GM10248 (cell line): ENCODE measurements at regions not wholly inside any gene's neighbourhood (a gene's known extent, or its start where the extent isn't known, plus 50 kb on each side); places are given as distances from the start of the nearest gene placed in this dataset.

Experiments used
- CTCF ChIA-PET: fragments of 300-600 bp; sonication (Branson Sonifier 250); formaldehyde crosslinking; extraction: SDS; loops from one replicate; lab custom pipeline; 2021; ENCODE audit warnings: antibody characterized with exemption; lab: Yijun Ruan, JAX
- POLR2A ChIA-PET: fragments of 350-650 bp; sonication (Branson Sonifier 250); formaldehyde crosslinking; extraction: SDS; loops from one replicate; lab custom pipeline; 2020; ENCODE audit warnings: antibody characterized with exemption; lab: Yijun Ruan, JAX
- DNase-seq: peaks from one replicate; pipeline ENCODE4 v3.0.0; 2012; ENCODE audit errors: extremely low spot score
- CTCF ChIP-seq: IDR thresholded peaks from 2 replicates; pipeline ENCODE4 v1.5.1; 2012; ENCODE audit warnings: mild to moderate bottlenecking, low read depth; ENCODE audit errors: extremely low read depth, missing control alignments, control extremely low read depth

- ChIA-PET POLR2A (no interaction called here), CTCF (no interaction called here)
- DNase-seq = no peak
- TF ChIP-seq CTCF = no peak
Observed at GRCh38 chr2:14558335-14558919, 74.1 kb upstream of the LRATD1 start.

- no peak for DNase-seq
- CTCF ChIA-PET = no interaction called here
- POLR2A ChIA-PET = no interaction called here
- no peak for TF ChIP-seq CTCF
Observed at GRCh38 chr2:14560716-14561115, 71.8 kb upstream of the LRATD1 start.

- ChIA-PET POLR2A (no interaction called here), CTCF (no interaction called here)
- no peak for DNase-seq
- TF ChIP-seq CTCF = no peak
Observed at GRCh38 chr2:14563324-14563723, 69.2 kb upstream of the LRATD1 start.

GRCh38 chr2:14565666-14566065, 66.9 kb upstream of the LRATD1 start:
- CTCF ChIA-PET = no interaction called here
- DNase-seq = no peak
- TF ChIP-seq CTCF = no peak
- POLR2A ChIA-PET = no interaction called here

- DNase-seq = no peak
- POLR2A ChIA-PET = no interaction called here
- CTCF ChIA-PET = interaction anchor here (1.2 to 1.4 kb wide), 2 partner anchors 11 to 20 kb away, joined by 4 to 5 read pairs; no protein-coding TSS in a partner anchor
- no peak for TF ChIP-seq CTCF
Observed at GRCh38 chr2:14567561-14567960, 65.0 kb upstream of the LRATD1 start.

GRCh38 chr2:14569294-14569693, 63.2 kb upstream of the LRATD1 start:
- no peak for DNase-seq
- CTCF ChIA-PET = interaction anchor here (1.2 kb wide), 1 partner anchor 12 kb away, joined by 4 read pairs; no protein-coding TSS in a partner anchor
- no peak for TF ChIP-seq CTCF
- POLR2A ChIA-PET = no interaction called here
